ENCODE measurements at regions not wholly inside any gene's neighbourhood (a gene's known extent, or its start where the extent isn't known, plus 50 kb on each side); places are given as distances from the start of the nearest gene placed in this dataset.
"Not testable (repeated sequence)": the region's sequence is repeated elsewhere in the genome, so short reads cannot be mapped to it uniquely, and the experiment has no call there.

GRCh38 chr17:77037943-77038342, 102.8 kb upstream of the SEC14L1 start:
- no peak for TF ChIP-seq CTCF (conservative IDR thresholded peaks at IDR 0.05)
- TF ChIP-seq ZFX (IDR thresholded peaks at IDR 0.05), result no peak
- H3K27ac ChIP-seq, result no peak overlapping the region

GRCh38 chr17:77038884-77039555, 101.7 kb upstream of the SEC14L1 start:
- no peak overlapping the region for H3K27ac ChIP-seq
- no peak for TF ChIP-seq CTCF (conservative IDR thresholded peaks at IDR 0.05)
- TF ChIP-seq ZFX (IDR thresholded peaks at IDR 0.05), result no peak

- TF ChIP-seq ZFX (IDR thresholded peaks at IDR 0.05), result no peak
- H3K27ac ChIP-seq, result no peak overlapping the region
Observed at GRCh38 chr17:77042476-77043231, 98.1 kb upstream of the SEC14L1 start.

- no peak for TF ChIP-seq ZFX (IDR thresholded peaks at IDR 0.05)
- TF ChIP-seq CTCF (conservative IDR thresholded peaks at IDR 0.05), result no peak
- no peak overlapping the region for H3K27ac ChIP-seq
Observed at GRCh38 chr17:77045441-77046041, 95.2 kb upstream of the SEC14L1 start.

- H3K27ac ChIP-seq, result no peak overlapping the region
- no peak for TF ChIP-seq ZFX (IDR thresholded peaks at IDR 0.05)
- TF ChIP-seq CTCF (conservative IDR thresholded peaks at IDR 0.05), result no peak
Observed at GRCh38 chr17:77049440-77049839, 91.3 kb upstream of the SEC14L1 start.

GRCh38 chr17:77050901-77051300, 89.9 kb upstream of the SEC14L1 start:
- H3K27ac ChIP-seq, result not testable (repeated sequence)

- H3K27ac ChIP-seq, result no peak overlapping the region
- TF ChIP-seq ZFX (IDR thresholded peaks at IDR 0.05) (no peak), CTCF (conservative IDR thresholded peaks at IDR 0.05) (no peak)
Observed at GRCh38 chr17:77054936-77055335, 85.8 kb upstream of the SEC14L1 start.

- TF ChIP-seq ZFX (IDR thresholded peaks at IDR 0.05), result no peak
- no peak for TF ChIP-seq CTCF (conservative IDR thresholded peaks at IDR 0.05)
- no peak overlapping the region for H3K27ac ChIP-seq
Observed at GRCh38 chr17:77055453-77055852, 85.3 kb upstream of the SEC14L1 start.

Data from C4-2B (cell line).